SK-N-SH treated with all-trans-retinoic acid at 6 μM for 48 hours (cell line): ENCODE measurements at regions not wholly inside any gene's neighbourhood (a gene's known extent, or its start where the extent isn't known, plus 50 kb on each side); places are given as distances from the start of the nearest gene placed in this dataset.

Experiments used
- ARNTL ChIP-seq: fragments of 450-650 bp; formaldehyde crosslinking; IDR thresholded peaks from 2 replicates; pipeline ENCODE4 v1.5.0; 2020; ENCODE audit warnings: low read depth, mild to moderate bottlenecking, moderate library complexity, borderline replicate concordance
- CSDC2 ChIP-seq: fragments of 250-450 bp; sonication (Bioruptor Pico); IDR thresholded peaks from 2 replicates; pipeline ENCODE4 v1.5.0; 2020; ENCODE audit warnings: mild to moderate bottlenecking, moderate library complexity
- ESRRG ChIP-seq: fragments of 250-450 bp; sonication (Bioruptor Pico); IDR thresholded peaks from 2 replicates; pipeline ENCODE4 v1.6.1; 2021; ENCODE audit warnings: mild to moderate bottlenecking
- ZC3H10 ChIP-seq: fragments of 250-450 bp; sonication (Bioruptor Pico); IDR thresholded peaks from 2 replicates; pipeline ENCODE4 v1.5.1; 2021; ENCODE audit warnings: mild to moderate bottlenecking, moderate library complexity
- ZFP3 ChIP-seq: fragments of 250-450 bp; sonication (Bioruptor Pico); IDR thresholded peaks from 2 replicates; pipeline ENCODE4 v1.5.0; 2020; ENCODE audit warnings: mild to moderate bottlenecking, moderate library complexity
- ZFP30 ChIP-seq: fragments of 450-650 bp; formaldehyde crosslinking; IDR thresholded peaks from 2 replicates; pipeline ENCODE4 v1.5.0; 2022; ENCODE audit warnings: mild to moderate bottlenecking, moderate library complexity
- TF ChIP-seq, protein P1 (sequence below): fragments of 250-450 bp; sonication (Bioruptor Pico); IDR thresholded peaks from 2 replicates; pipeline ENCODE4 v1.8.0; 2020; ENCODE audit warnings: mild to moderate bottlenecking, moderate library complexity, borderline replicate concordance
- TF ChIP-seq, protein P2 (sequence below): fragments of 250-450 bp; sonication (Bioruptor Pico); IDR thresholded peaks from 2 replicates; pipeline ENCODE4 v1.8.0; 2021; ENCODE audit warnings: low read depth, mild to moderate bottlenecking, moderate library complexity, borderline replicate concordance
- TF ChIP-seq, protein P3 (sequence below): fragments of 250-450 bp; sonication (Bioruptor Pico); IDR thresholded peaks from 2 replicates; pipeline ENCODE4 v1.5.1; 2020; ENCODE audit warnings: low read depth, mild to moderate bottlenecking, moderate library complexity

DNA sequence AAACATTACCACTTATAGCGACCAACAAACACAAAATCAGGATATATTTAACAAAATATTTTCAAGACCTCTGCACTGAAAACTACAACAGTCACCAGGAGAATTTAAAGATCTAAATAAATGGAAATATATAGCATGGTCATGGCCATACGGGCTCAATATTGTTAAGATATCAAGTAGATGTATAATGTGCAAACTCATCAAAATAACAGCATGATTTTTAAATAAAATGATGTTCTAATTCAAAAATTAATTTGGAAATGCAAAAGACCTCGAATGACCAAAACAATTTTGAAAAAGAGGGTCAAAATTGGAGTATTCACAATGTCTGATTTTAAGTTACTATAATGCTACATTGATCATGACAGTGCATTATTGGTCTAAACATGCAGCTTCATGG lies 159.1 kb upstream of the NDN start:
- TF ChIP-seq, protein P1, sequence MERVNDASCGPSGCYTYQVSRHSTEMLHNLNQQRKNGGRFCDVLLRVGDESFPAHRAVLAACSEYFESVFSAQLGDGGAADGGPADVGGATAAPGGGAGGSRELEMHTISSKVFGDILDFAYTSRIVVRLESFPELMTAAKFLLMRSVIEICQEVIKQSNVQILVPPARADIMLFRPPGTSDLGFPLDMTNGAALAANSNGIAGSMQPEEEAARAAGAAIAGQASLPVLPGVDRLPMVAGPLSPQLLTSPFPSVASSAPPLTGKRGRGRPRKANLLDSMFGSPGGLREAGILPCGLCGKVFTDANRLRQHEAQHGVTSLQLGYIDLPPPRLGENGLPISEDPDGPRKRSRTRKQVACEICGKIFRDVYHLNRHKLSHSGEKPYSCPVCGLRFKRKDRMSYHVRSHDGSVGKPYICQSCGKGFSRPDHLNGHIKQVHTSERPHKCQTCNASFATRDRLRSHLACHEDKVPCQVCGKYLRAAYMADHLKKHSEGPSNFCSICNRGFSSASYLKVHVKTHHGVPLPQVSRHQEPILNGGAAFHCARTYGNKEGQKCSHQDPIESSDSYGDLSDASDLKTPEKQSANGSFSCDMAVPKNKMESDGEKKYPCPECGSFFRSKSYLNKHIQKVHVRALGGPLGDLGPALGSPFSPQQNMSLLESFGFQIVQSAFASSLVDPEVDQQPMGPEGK (CRISPR knock-in tag), result no peak
- TF ChIP-seq ZFP3 (CRISPR knock-in tag) (no peak), ESRRG (no peak), ZC3H10 (no peak), ARNTL (CRISPR knock-in tag) (no peak), ZFP30 (CRISPR knock-in tag) (no peak), CSDC2 (CRISPR knock-in tag) (no peak)
- TF ChIP-seq, protein P2, sequence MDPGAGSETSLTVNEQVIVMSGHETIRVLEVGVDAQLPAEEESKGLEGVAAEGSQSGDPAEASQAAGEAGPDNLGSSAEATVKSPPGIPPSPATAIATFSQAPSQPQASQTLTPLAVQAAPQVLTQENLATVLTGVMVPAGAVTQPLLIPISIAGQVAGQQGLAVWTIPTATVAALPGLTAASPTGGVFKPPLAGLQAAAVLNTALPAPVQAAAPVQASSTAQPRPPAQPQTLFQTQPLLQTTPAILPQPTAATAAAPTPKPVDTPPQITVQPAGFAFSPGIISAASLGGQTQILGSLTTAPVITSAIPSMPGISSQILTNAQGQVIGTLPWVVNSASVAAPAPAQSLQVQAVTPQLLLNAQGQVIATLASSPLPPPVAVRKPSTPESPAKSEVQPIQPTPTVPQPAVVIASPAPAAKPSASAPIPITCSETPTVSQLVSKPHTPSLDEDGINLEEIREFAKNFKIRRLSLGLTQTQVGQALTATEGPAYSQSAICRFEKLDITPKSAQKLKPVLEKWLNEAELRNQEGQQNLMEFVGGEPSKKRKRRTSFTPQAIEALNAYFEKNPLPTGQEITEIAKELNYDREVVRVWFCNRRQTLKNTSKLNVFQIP, result no peak
- TF ChIP-seq, protein P3, sequence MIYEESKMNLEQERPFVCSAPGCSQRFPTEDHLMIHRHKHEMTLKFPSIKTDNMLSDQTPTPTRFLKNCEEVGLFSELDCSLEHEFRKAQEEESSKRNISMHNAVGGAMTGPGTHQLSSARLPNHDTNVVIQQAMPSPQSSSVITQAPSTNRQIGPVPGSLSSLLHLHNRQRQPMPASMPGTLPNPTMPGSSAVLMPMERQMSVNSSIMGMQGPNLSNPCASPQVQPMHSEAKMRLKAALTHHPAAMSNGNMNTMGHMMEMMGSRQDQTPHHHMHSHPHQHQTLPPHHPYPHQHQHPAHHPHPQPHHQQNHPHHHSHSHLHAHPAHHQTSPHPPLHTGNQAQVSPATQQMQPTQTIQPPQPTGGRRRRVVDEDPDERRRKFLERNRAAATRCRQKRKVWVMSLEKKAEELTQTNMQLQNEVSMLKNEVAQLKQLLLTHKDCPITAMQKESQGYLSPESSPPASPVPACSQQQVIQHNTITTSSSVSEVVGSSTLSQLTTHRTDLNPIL (CRISPR knock-in tag), result no peak
